NT2/D1 (cell line): ENCODE measurements at regions not wholly inside any gene's neighbourhood (a gene's known extent, or its start where the extent isn't known, plus 50 kb on each side); places are given as distances from the start of the nearest gene placed in this dataset.

ENCODE experiments used
- DNase-seq: peaks from one replicate; pipeline ENCODE4 v3.0.0-alpha.2; 2011; ENCODE audit warnings: low read depth, low spot score
- H3K27me3 ChIP-seq: 2 replicates; pipeline ENCODE4 v1.6.0; 2011; ENCODE audit warnings: mild to moderate bottlenecking; ENCODE audit not compliant: insufficient read length, insufficient read depth
- H3K36me3 ChIP-seq: 2 replicates; pipeline ENCODE4 v1.6.1; 2011; ENCODE audit warnings: mild to moderate bottlenecking, low read length, mixed read lengths; ENCODE audit not compliant: insufficient read depth, insufficient read length
- H3K4me1 ChIP-seq: 2 replicates; pipeline ENCODE4 v1.5.1; 2011; ENCODE audit not compliant: insufficient read depth, insufficient read length
- H3K4me3 ChIP-seq: 2 replicates; pipeline ENCODE4 v1.5.1; 2011; ENCODE audit warnings: low read depth; ENCODE audit not compliant: insufficient read length
- H3K9ac ChIP-seq: 2 replicates; pipeline ENCODE4 v1.6.0; 2011; ENCODE audit warnings: low read depth; ENCODE audit not compliant: insufficient read length
- H3K9me3 ChIP-seq: 2 replicates; pipeline ENCODE4 v1.5.1; 2011; ENCODE audit warnings: mild to moderate bottlenecking, low read length; ENCODE audit not compliant: insufficient read depth
- SUZ12 ChIP-seq: IDR thresholded peaks from 2 replicates; pipeline ENCODE4 v1.6.1; 2011; ENCODE audit not compliant: insufficient read length, insufficient read depth; ENCODE audit errors: extremely low read depth
- YY1 ChIP-seq: IDR thresholded peaks from 2 replicates; pipeline ENCODE4 v1.6.1; 2011; ENCODE audit not compliant: insufficient read length, insufficient read depth
- ZNF274 ChIP-seq: IDR thresholded peaks from 2 replicates; pipeline ENCODE4 v1.6.1; 2011; ENCODE audit warnings: mild to moderate bottlenecking, low read depth, low read length

DNA sequence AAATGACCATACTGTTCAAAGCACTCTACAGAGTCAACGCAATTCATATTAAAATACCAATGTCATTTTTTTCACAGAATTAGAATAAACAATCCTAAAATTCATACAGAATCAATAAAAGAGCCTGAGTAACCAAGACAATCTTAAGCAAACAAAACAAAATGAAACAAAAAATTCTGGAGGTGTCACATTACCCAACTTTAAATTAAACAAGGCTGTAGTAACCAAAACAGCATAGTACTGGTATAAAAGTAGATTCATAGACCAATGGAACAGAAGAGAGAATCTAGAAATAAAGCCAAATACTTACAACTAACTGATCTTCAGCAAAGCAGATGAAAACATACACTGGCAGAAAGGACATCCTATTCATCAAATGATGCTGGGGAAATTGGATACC lies 346.9 kb upstream of the JAG1 start:
- no peak overlapping the region for H3K4me3 ChIP-seq
- no peaks in the 10 kb centered on the region for H3K4me1 ChIP-seq
- no peaks in the 10 kb centered on the region for H3K27me3 ChIP-seq
- H3K9ac ChIP-seq: no peak overlapping the region
- no peak for DNase-seq
- H3K36me3 ChIP-seq: no peaks in the 10 kb centered on the region
- H3K9me3 ChIP-seq: no peaks in the 10 kb centered on the region
- TF ChIP-seq ZNF274 (no peak), YY1 (no peak), SUZ12 (no peak)

DNA sequence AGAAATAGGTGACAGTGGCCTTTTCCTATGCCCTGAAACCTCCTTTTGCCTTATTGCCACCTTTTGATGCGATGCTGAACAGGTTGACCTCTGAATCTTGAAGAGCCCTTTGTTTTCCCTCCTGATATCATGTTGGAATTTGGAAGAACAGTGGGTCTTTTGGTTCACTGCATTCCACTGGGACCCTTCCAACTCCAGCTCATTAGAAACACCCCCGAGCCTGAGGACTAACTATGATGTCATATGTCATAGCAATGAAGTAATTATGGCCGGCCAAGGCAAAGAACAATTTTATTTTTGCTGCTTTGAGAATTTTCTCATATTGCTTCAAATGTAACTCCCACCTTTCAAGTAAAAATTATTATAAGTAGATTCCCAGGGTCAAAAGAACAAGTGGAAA lies 353.4 kb upstream of the JAG1 start:
- H3K36me3 ChIP-seq: no peaks in the 10 kb centered on the region
- DNase-seq: no peak
- no peak overlapping the region for H3K9ac ChIP-seq
- H3K27me3 ChIP-seq: no peaks in the 10 kb centered on the region
- no peak for TF ChIP-seq SUZ12
- TF ChIP-seq YY1: no peak
- no peak for TF ChIP-seq ZNF274
- peaks cover 6% of the 10 kb centered on the region; the same call in 1 of the 2 replicates for H3K9me3 ChIP-seq
- no peaks in the 10 kb centered on the region for H3K4me1 ChIP-seq
- H3K4me3 ChIP-seq: no peak overlapping the region

DNA sequence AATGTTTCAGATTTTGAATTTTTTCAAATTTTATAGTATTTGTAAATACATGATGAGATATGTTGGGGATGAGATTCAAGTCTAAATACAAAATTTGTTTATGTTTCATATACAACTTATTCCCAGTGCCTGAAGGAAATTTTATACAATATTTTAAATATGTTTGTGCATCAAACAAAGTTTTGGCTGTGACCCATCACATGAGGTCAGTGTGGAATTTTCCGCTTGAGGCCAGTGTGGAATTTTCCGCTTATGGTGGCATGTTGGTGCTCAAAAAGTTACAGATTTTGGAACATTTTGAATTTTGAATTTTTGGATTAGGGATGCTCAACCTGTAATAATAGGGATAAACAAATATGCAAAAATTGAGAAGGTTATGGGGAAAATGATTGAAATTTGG lies 356.6 kb upstream of the JAG1 start:
- Histone ChIP-seq H3K4me1 (no peaks in the 10 kb centered on the region), H3K9ac (no peak overlapping the region), H3K36me3 (no peaks in the 10 kb centered on the region), H3K9me3 (peaks cover 6% of the 10 kb centered on the region; the same call in 1 of the 2 replicates), H3K4me3 (no peak overlapping the region), H3K27me3 (no peaks in the 10 kb centered on the region)
- no peak for TF ChIP-seq YY1
- TF ChIP-seq ZNF274: no peak
- no peak for TF ChIP-seq SUZ12
- DNase-seq: no peak

DNA sequence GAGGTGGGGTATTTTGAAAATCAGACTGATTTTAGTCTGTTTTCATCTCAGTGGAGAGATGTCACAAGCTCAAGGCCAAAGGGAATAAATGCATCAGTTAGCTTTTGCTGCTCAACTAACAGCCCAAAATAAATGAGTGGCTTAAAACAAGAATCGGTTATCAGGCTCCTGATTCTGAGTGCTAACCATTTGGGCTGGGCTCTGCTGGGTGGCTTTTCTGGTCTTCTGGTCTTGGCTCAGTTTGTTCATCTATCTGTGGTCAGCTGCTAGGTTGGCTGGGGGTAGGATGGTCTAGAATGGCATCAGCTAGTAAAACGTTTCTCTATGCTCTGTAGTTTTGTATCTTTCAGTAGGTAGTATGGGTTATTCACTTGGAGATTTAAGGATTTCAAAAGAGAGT lies 357.5 kb upstream of the JAG1 start:
- Histone ChIP-seq H3K36me3 (no peaks in the 10 kb centered on the region), H3K4me3 (no peak overlapping the region), H3K4me1 (no peaks in the 10 kb centered on the region), H3K27me3 (no peaks in the 10 kb centered on the region), H3K9ac (no peak overlapping the region), H3K9me3 (peaks cover 6% of the 10 kb centered on the region; the same call in 1 of the 2 replicates)
- DNase-seq: no peak
- TF ChIP-seq SUZ12 (no peak), YY1 (no peak), ZNF274 (no peak)

DNA sequence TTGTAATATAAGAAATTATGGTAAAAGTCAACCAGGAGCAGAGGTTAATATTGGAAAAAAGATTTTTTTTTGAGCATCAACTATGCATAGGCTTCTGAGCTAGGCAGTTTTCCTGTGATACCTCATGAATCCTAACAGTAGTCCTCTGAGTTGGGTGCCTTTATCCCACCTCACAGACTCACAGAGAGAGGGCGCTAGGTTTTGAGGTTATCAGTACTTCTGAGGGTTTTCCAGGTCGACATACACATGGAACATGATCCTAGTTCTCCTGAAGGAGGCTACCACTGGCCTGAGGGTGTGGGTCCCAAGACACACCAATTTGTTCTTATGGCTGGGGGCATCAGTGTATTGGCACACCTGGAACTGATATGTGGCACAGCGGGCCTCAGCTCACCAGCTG lies 358.8 kb upstream of the JAG1 start:
- H3K4me3 ChIP-seq: no peak overlapping the region
- H3K4me1 ChIP-seq: no peaks in the 10 kb centered on the region

DNA sequence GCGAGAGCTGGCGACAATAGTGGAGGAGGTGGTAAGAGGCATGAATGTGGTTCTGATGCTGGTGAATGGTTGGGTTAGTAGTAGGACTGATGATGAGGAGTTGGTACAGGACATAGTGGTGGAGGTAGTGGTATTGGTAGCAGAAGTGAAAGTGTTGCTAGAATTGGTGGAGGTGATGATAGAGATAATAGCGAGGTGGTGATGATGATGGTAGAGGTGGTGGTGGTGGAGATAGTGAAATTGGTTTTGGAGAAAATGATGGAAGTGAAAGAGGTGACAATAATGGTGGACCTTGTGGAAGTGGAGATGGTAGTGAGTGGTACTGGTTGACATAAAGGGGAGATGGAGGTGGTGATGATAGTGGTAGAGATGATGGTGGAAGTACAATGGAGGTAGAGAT lies 360.2 kb upstream of the JAG1 start:
- Histone ChIP-seq H3K4me1 (no peaks in the 10 kb centered on the region), H3K36me3 (no peaks in the 10 kb centered on the region), H3K9ac (no peak overlapping the region), H3K4me3 (no peak overlapping the region), H3K27me3 (no peaks in the 10 kb centered on the region), H3K9me3 (peaks cover 6% of the 10 kb centered on the region; the same call in 1 of the 2 replicates)
- TF ChIP-seq ZNF274: no peak
- no peak for TF ChIP-seq YY1
- no peak for TF ChIP-seq SUZ12
- no peak for DNase-seq

More for the DNA sequence above, 358.8 kb upstream of the JAG1 start:
- no peaks in the 10 kb centered on the region for H3K36me3 ChIP-seq
- no peak for DNase-seq
- TF ChIP-seq YY1 (no peak), ZNF274 (no peak), SUZ12 (no peak)
- no peak overlapping the region for H3K9ac ChIP-seq
- no peaks in the 10 kb centered on the region for H3K27me3 ChIP-seq
- H3K9me3 ChIP-seq: peaks cover 6% of the 10 kb centered on the region; the same call in 1 of the 2 replicates

DNA sequence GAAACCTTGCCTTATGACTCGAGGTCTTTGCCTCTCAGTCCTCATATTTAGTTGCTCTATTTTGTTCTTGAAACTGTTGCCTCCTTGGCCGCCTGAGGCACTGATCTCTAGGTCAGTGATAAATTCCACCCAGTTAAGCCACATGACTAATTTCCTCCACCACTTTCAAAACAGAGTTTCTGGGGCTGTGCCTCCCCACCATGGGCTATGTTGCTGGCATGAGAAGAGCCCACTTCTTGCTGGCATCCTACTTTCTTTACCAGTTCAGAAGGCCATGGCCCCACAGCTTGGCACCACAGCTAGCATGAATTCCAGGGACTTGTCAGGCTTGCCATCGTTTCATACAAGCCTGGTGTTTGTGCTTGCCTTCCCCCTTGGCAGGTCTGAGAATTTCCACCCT lies 361.4 kb upstream of the JAG1 start:
- no peak overlapping the region for H3K9ac ChIP-seq
- no peaks in the 10 kb centered on the region for H3K4me1 ChIP-seq
- no peaks in the 10 kb centered on the region for H3K27me3 ChIP-seq
- H3K4me3 ChIP-seq: no peak overlapping the region
- H3K36me3 ChIP-seq: no peaks in the 10 kb centered on the region
- no peak for TF ChIP-seq YY1
- no peak for TF ChIP-seq SUZ12
- TF ChIP-seq ZNF274: no peak
- no peak for DNase-seq
- H3K9me3 ChIP-seq: peaks cover 6% of the 10 kb centered on the region; the same call in 1 of the 2 replicates

DNA sequence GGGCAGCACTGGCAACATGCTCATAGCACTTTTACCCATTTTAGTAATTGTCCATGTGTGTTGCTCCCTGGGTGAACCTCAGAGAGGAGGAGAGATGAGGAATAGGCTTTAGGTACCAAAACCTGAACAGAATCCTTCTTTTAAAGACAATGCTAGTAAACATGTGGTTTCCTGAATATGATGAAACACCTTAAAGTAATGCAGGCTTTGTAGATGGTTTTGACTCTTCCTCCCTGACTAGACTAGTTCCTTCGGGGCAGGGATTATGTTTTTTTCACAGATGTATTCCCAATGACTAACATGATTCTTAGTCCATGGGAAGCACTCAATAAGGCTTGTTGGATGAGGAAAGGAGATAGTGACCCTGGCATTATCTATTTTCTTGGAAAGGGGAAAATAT lies 367.6 kb upstream of the JAG1 start:
- no peak overlapping the region for H3K4me3 ChIP-seq
- no peak overlapping the region for H3K9ac ChIP-seq
- H3K9me3 ChIP-seq: no peaks in the 10 kb centered on the region
- TF ChIP-seq SUZ12: no peak
- TF ChIP-seq YY1: no peak
- no peak for TF ChIP-seq ZNF274
- H3K27me3 ChIP-seq: no peaks in the 10 kb centered on the region
- no peaks in the 10 kb centered on the region for H3K4me1 ChIP-seq
- H3K36me3 ChIP-seq: no peaks in the 10 kb centered on the region
- DNase-seq: no peak
